Right kidney (tissue), 1 donor: ENCODE measurements at regions not wholly inside any gene's neighbourhood (a gene's known extent, or its start where the extent isn't known, plus 50 kb on each side); places are given as distances from the start of the nearest gene placed in this dataset.
"Not testable (repeated sequence)": the region's sequence is repeated elsewhere in the genome, so short reads cannot be mapped to it uniquely, and the experiment has no call there.

Experiments used
- DNase-seq: peaks from one replicate; pipeline ENCODE4 v3.0.0-alpha.2; 2016

GRCh38 chr4:100340512-100341485 is 150.5 kb upstream of the DDIT4L start:
- no peak for DNase-seq

GRCh38 chr4:100339870-100340269 is 149.6 kb upstream of the DDIT4L start:
- DNase-seq = no peak

GRCh38 chr4:100333491-100333890 is 143.2 kb upstream of the DDIT4L start:
- DNase-seq = not testable (repeated sequence)

- DNase-seq = no peak
These were observed 127.0 kb upstream of the DDIT4L start for GRCh38 chr4:100317032-100317864.

- no peak for DNase-seq
These were observed 123.8 kb upstream of the DDIT4L start for GRCh38 chr4:100314057-100314456.

- no peak for DNase-seq
These were observed 122.5 kb upstream of the DDIT4L start for GRCh38 chr4:100312615-100313350.

GRCh38 chr4:100311181-100311580 is 120.9 kb upstream of the DDIT4L start:
- no peak for DNase-seq

GRCh38 chr4:100306018-100306417 is 115.8 kb upstream of the DDIT4L start:
- DNase-seq = no peak

GRCh38 chr4:100302061-100303026 is 112.1 kb upstream of the DDIT4L start:
- DNase-seq = no peak

- DNase-seq = peak; percentile 22
These were observed 109.0 kb upstream of the DDIT4L start for GRCh38 chr4:100299046-100299840.

- no peak for DNase-seq
These were observed 105.5 kb upstream of the DDIT4L start for GRCh38 chr4:100295792-100296191.

- DNase-seq = no peak
These were observed 104.1 kb upstream of the DDIT4L start for GRCh38 chr4:100294356-100294755.

GRCh38 chr4:100290585-100290984 is 100.3 kb upstream of the DDIT4L start:
- no peak for DNase-seq

- no peak for DNase-seq
These were observed 99.7 kb upstream of the DDIT4L start for GRCh38 chr4:100289946-100290345.

- no peak for DNase-seq
These were observed 99.2 kb upstream of the DDIT4L start for GRCh38 chr4:100289530-100289888.

GRCh38 chr4:100288811-100289529 is 98.7 kb upstream of the DDIT4L start:
- no peak for DNase-seq

- DNase-seq = no peak
These were observed 97.9 kb upstream of the DDIT4L start for GRCh38 chr4:100288161-100288560.

GRCh38 chr4:100287534-100287933 is 97.3 kb upstream of the DDIT4L start:
- DNase-seq = peak; percentile 8

GRCh38 chr4:100286636-100287035 is 96.4 kb upstream of the DDIT4L start:
- peak; percentile 28 for DNase-seq

GRCh38 chr4:100285121-100285520 is 94.9 kb upstream of the DDIT4L start:
- DNase-seq = no peak
